ENCODE measurements at regions not wholly inside any gene's neighbourhood (a gene's known extent, or its start where the extent isn't known, plus 50 kb on each side); places are given as distances from the start of the nearest gene placed in this dataset.
"Not testable (repeated sequence)": the region's sequence is repeated elsewhere in the genome, so short reads cannot be mapped to it uniquely, and the experiment has no call there.

GRCh38 chr6:26239415-26239814 lies 125.6 kb upstream of the BTN3A2 start:
- TF ChIP-seq ELF4 (IDR thresholded peaks at IDR 0.05); SP1 (IDR thresholded peaks at IDR 0.05); CTBP1 (IDR thresholded peaks at IDR 0.05; ENCODE audit: borderline replicate concordance); LEF1 (IDR thresholded peaks at IDR 0.05; ENCODE audit: borderline replicate concordance); ZNF384 (IDR thresholded peaks at IDR 0.05); BHLHE40 (IDR thresholded peaks at IDR 0.05; ENCODE audit: borderline replicate concordance); PKNOX1 (IDR thresholded peaks at IDR 0.05); FOXM1 (IDR thresholded peaks at IDR 0.05; ENCODE audit: borderline replicate concordance); TARDBP (IDR thresholded peaks at IDR 0.05); FOXK2 (IDR thresholded peaks at IDR 0.05); ARNT (IDR thresholded peaks at IDR 0.05); FOXA1 (IDR thresholded peaks at IDR 0.05): not testable (repeated sequence)

All from HEK293T (cell line).